A673 (cell line): ENCODE measurements at regions not wholly inside any gene's neighbourhood (a gene's known extent, or its start where the extent isn't known, plus 50 kb on each side); places are given as distances from the start of the nearest gene placed in this dataset.

Experiments
- BruUV-seq: library from RNA; stranded (reverse); fragments of 400-500 nt; replicated peaks from 2 replicates; lab custom pipeline; 2021; lab: Mats Ljungman, UMichigan
- CTCF ChIA-PET: fragments of 300-600 bp; sonication (Branson Sonifier 250); formaldehyde crosslinking; loops from one replicate; lab custom pipeline; 2022; ENCODE audit warnings: antibody characterized with exemption; lab: Charles Lee
- POLR2A ChIA-PET: fragments of 300-600 bp; sonication (Branson Sonifier 250); formaldehyde crosslinking; loops from one replicate; lab custom pipeline; 2022; ENCODE audit warnings: antibody characterized with exemption; ENCODE audit not compliant: low non-redundant PET; lab: Charles Lee
- DNase-seq: peaks from one replicate; pipeline ENCODE4 v3.0.0-alpha.2; 2015; ENCODE audit warnings: low spot score
- H3K27ac ChIP-seq: fragments of 200-600 bp; sonication (generic); 2 replicates; pipeline ENCODE4 v1.5.1; 2016; ENCODE audit warnings: mixed run types, low read depth, mild to moderate bottlenecking, mixed read lengths, antibody characterized with exemption, low read length; ENCODE audit not compliant: poor library complexity, severe bottlenecking
- H3K27me3 ChIP-seq: fragments of 200-600 bp; sonication (generic); replicated peaks from 2 replicates; pipeline ENCODE4 v1.6.1; 2017; ENCODE audit warnings: mixed run types, low read depth, mild to moderate bottlenecking, mixed read lengths, antibody characterized with exemption, low read length; ENCODE audit not compliant: insufficient read depth, poor library complexity
- H3K36me3 ChIP-seq: fragments of 200-600 bp; sonication (generic); 2 replicates; pipeline ENCODE4 v1.6.1; 2016; ENCODE audit warnings: mixed run types, mild to moderate bottlenecking, mixed read lengths, antibody characterized with exemption, low read length; ENCODE audit not compliant: insufficient read depth, poor library complexity, severe bottlenecking
- H3K4me1 ChIP-seq: fragments of 200-600 bp; sonication (generic); 2 replicates; pipeline ENCODE4 v1.6.1; 2017; ENCODE audit warnings: mixed run types, mild to moderate bottlenecking, mixed read lengths, antibody characterized with exemption, low read length; ENCODE audit not compliant: insufficient read depth, poor library complexity, severe bottlenecking
- H3K4me3 ChIP-seq: fragments of 200-600 bp; sonication (generic); 2 replicates; pipeline ENCODE4 v1.5.1; 2016; ENCODE audit warnings: low read depth, mixed run types, mild to moderate bottlenecking, mixed read lengths, low read length; ENCODE audit not compliant: poor library complexity, severe bottlenecking
- H3K9me3 ChIP-seq: fragments of 200-600 bp; sonication (generic); 2 replicates; pipeline ENCODE4 v1.6.1; 2016; ENCODE audit warnings: mixed run types, low read depth, mild to moderate bottlenecking, mixed read lengths, antibody characterized with exemption, low read length; ENCODE audit not compliant: poor library complexity, severe bottlenecking
- EZH2 ChIP-seq: fragments of 200-600 bp; sonication (generic); IDR thresholded peaks from 2 replicates; pipeline ENCODE4 v1.6.1; 2017; ENCODE audit warnings: borderline replicate concordance, low read depth, mild to moderate bottlenecking, mixed read lengths, antibody characterized with exemption, low read length; ENCODE audit not compliant: poor library complexity, severe bottlenecking
- intact Hi-C: fragments of 100-400 bp; cut with micrococcal nuclease; formaldehyde crosslinking; loops from one replicate; pipeline ENCODE4 v1.10.0; 2022; ENCODE audit not compliant: unreplicated experiment
- TF ChIP-seq, protein P1 (sequence below): fragments of 300-800, 200-600 bp; sonication (generic); conservative IDR thresholded peaks from 2 replicates; pipeline ENCODE4 v1.5.1; 2017; ENCODE audit warnings: low read depth, mild to moderate bottlenecking, antibody characterized with exemption, low read length, moderate library complexity, mixed read lengths

GRCh38 chr5:74951865-74952264 lies 85.7 kb upstream of the FAM169A start:
- no peak for DNase-seq
- Histone ChIP-seq H3K36me3 (no peaks in the 10 kb centered on the region), H3K9me3 (no peaks in the 10 kb centered on the region), H3K4me1 (peaks cover 11% of the 10 kb centered on the region), H3K27ac (no peak overlapping the region), H3K4me3 (no peak overlapping the region), H3K27me3 (no peaks in the 10 kb centered on the region)
- CTCF ChIA-PET: no interaction called here
- TF ChIP-seq EZH2: no peak
- TF ChIP-seq, protein P1, sequence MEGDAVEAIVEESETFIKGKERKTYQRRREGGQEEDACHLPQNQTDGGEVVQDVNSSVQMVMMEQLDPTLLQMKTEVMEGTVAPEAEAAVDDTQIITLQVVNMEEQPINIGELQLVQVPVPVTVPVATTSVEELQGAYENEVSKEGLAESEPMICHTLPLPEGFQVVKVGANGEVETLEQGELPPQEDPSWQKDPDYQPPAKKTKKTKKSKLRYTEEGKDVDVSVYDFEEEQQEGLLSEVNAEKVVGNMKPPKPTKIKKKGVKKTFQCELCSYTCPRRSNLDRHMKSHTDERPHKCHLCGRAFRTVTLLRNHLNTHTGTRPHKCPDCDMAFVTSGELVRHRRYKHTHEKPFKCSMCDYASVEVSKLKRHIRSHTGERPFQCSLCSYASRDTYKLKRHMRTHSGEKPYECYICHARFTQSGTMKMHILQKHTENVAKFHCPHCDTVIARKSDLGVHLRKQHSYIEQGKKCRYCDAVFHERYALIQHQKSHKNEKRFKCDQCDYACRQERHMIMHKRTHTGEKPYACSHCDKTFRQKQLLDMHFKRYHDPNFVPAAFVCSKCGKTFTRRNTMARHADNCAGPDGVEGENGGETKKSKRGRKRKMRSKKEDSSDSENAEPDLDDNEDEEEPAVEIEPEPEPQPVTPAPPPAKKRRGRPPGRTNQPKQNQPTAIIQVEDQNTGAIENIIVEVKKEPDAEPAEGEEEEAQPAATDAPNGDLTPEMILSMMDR: no peak
- intact Hi-C loops: no loop called here
- POLR2A ChIA-PET: no interaction called here
- no TSS peak for BruUV-seq

DNA sequence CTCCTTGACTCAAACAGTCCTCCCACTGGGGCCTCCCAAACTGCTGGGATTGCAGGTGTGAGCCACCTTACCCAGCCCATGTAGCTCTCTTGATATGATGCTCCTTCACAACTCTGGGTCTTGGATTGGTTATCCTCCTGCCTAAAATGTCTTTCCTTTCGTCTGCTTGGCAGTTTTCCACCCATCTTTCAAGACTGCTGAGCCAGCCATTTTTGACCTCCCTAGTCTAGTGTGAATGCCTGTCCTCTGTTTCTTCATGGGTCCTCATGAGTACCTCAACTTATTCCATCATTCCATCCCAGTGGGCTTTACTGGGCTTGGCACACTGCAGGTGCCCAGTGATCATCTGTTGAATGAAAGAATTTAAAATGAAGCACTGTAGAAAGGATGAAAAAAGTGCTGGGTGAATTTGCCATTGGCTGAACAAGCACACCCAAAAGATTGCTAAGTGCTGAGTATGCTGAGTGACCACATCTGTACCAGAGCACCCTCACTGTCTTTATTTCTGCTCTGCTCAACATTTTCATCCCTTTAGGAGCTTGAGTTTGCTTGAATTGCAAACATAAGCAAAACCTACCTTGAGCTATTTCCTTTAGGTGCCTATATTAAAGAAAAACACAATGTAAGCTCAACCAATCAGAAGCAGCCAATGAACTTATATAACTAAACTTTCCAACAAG lies 84.8 kb upstream of the FAM169A start:
- TF ChIP-seq EZH2: no peak
- TF ChIP-seq, protein P1: no peak
- BruUV-seq: no TSS peak
- Histone ChIP-seq H3K27me3 (peaks cover 4% of the 10 kb centered on the region), H3K4me1 (peaks cover 11% of the 10 kb centered on the region), H3K4me3 (no peak overlapping the region), H3K36me3 (no peaks in the 10 kb centered on the region), H3K9me3 (no peaks in the 10 kb centered on the region), H3K27ac (no peak overlapping the region)
- intact Hi-C loops: no loop called here
- ChIA-PET POLR2A (no interaction called here), CTCF (no interaction called here)
- DNase-seq: no peak

DNA sequence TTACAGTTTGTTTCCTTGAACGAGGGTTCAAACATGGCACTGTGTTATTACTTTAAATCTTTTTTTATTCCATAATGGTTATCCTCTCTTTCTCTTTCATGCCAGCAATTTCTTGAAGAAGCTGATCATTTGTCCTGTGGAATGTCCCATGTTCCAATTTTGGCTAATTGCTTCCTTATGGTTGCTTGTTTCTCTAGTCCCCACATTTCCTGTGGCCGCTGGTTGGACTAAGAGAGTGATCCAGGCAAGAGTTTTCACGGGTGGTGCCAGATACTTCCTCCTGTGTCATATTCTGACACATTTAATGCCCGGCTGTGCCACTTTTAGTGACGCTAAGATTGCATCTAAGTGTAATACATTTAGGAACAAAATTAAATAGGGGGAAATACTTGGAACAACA lies 83.8 kb upstream of the FAM169A start:
- Histone ChIP-seq H3K27ac (no peak overlapping the region), H3K27me3 (peaks cover 4% of the 10 kb centered on the region), H3K36me3 (no peaks in the 10 kb centered on the region), H3K4me3 (no peak overlapping the region), H3K9me3 (no peaks in the 10 kb centered on the region), H3K4me1 (peaks cover 11% of the 10 kb centered on the region)
- no TSS peak for BruUV-seq
- DNase-seq: peak; percentile 58
- intact Hi-C loops: no loop called here
- CTCF ChIA-PET: no interaction called here
- no peak for TF ChIP-seq EZH2
- TF ChIP-seq, protein P1: no peak
- POLR2A ChIA-PET: no interaction called here
